PC-3 (cell line): ENCODE measurements at regions not wholly inside any gene's neighbourhood (a gene's known extent, or its start where the extent isn't known, plus 50 kb on each side); places are given as distances from the start of the nearest gene placed in this dataset.

Experiments
- CTCF ChIP-seq: fragments of 300-600 bp; sonication (generic); conservative IDR thresholded peaks from 2 replicates; pipeline ENCODE4 v1.5.1; 2017; ENCODE audit warnings: antibody characterized with exemption, low read depth, mild to moderate bottlenecking, low read length
- EZH2 ChIP-seq: fragments of 300-600 bp; sonication (generic); IDR thresholded peaks from one replicate; pipeline ENCODE4 v1.6.1; 2017; ENCODE audit warnings: antibody characterized with exemption, mild to moderate bottlenecking, low read length; ENCODE audit not compliant: unreplicated experiment
- EZH2phosphoT487 ChIP-seq: fragments of 300-600 bp; sonication (generic); IDR thresholded peaks from 2 replicates; pipeline ENCODE4 v1.6.1; 2018; ENCODE audit warnings: mild to moderate bottlenecking, antibody characterized with exemption, low read length, borderline replicate concordance

GRCh38 chr19:56905631-56906150 lies 65.2 kb upstream of the PEG3 start:
- TF ChIP-seq EZH2, result no peak
- TF ChIP-seq CTCF, result no peak
- no peak for TF ChIP-seq EZH2phosphoT487
